GM20000 (cell line): ENCODE measurements at regions not wholly inside any gene's neighbourhood (a gene's known extent, or its start where the extent isn't known, plus 50 kb on each side); places are given as distances from the start of the nearest gene placed in this dataset.

ENCODE experiments used
- DNase-seq: peaks from one replicate; pipeline ENCODE4 v3.0.0; 2012; ENCODE audit warnings: low spot score
- CTCF ChIP-seq: IDR thresholded peaks from 2 replicates; pipeline ENCODE4 v1.5.1; 2012; ENCODE audit warnings: mild to moderate bottlenecking, control low read depth; ENCODE audit errors: extremely low read depth, missing control alignments

DNA sequence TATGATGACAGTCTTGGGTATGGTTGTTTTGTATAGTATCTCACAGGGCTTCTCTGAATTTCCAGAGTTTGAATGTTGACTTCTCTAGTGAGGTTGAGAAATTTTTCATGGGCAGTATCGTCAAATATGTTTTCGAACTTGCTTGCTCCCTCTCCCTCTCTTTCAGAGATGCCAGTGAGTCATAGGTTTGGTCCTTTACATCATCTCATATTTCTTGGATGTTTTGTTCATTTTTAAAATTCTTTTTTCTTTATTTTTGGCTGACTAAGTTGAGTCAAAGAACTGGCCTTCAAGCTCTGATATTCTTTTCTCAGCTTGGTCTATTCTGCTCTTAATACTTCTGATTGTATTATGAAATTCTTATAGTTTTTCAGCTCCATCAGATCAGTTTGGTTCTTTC, 282.3 kb upstream of the NECTIN3 start:
- TF ChIP-seq CTCF: no peak
- DNase-seq: no peak

- no peak for TF ChIP-seq CTCF
- DNase-seq: no peak
These were observed 281.0 kb upstream of the NECTIN3 start for GRCh38 chr3:110790631-110791030.

GRCh38 chr3:110791995-110792686, 279.5 kb upstream of the NECTIN3 start:
- no peak for DNase-seq
- TF ChIP-seq CTCF: no peak

DNA sequence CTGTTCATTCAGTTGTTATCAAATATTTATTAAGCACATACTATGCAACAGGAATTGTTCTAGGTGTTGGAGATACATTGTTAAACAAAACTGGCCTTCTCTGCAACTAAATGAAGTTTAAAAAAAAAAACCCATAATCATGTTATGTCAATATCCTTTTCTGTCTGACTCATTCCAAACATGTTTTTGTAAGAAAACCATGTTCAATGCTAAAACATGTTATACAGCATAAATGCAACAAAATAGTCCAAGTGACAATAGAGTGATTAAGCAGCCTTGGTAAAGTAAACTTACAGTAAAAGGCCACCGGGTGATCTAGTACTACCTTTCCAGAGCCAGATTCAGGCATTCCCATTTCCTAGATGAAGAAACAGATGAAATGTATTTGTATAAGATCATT, 278.0 kb upstream of the NECTIN3 start:
- no peak for DNase-seq
- TF ChIP-seq CTCF: no peak

DNA sequence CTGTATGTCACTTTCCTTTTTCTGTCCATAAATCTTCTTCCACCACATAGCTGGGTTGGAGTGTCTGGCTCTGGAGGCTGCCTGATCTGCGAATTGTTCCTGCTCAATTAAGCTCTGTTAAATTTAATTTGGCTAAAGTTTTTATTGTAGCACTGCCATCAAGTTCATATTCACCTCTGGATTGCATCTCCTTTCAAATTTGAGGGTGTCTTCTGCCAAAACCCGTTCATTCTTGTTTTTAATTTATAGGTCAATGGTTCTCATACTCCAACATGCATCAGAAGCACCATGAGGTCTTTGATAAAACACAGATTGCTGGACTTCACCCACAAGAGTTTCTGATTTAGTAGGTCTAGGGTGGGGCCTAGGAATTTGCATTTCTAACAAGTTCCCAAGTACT, 276.5 kb upstream of the NECTIN3 start:
- TF ChIP-seq CTCF: no peak
- no peak for DNase-seq

DNA sequence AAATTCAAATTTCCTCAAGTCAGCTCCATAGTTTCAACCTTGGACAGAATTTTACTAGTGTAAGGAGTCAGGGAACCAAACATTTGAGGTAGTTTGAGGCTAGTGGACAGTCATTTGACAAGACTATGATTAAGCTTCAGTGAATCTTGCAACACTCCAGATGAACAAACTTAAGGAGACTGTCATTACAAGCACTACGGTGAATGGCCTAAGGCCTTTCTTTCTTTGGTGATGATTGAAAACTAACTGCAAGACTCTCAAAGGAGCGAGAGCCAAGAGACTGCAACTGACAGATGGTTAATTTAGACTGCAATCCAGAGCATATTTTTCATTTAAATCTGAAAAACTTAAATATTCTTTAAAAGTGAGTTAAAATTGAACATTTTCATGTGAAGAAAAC, 272.3 kb upstream of the NECTIN3 start:
- TF ChIP-seq CTCF: no peak
- DNase-seq: no peak

DNA sequence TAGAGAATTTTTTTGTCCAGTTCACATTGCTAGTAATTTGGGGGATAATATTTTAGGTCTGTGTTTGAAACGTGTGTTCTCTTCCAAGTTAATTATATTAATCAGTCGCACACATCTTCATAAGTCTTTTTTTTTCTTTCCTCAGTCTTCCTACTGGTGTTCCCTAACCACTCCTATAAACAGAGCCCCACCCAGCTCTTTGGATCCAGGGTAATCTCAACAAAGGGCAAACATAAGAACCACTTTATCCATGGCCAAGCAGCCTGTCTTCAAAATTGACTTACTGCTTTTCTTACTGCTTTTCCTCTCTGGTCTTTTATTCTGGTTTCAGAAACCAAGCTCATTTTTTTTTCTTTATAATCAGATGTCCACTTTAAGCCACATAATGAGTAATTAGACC, 266.8 kb upstream of the NECTIN3 start:
- no peak for TF ChIP-seq CTCF
- DNase-seq: no peak
